ENCODE measurements at regions not wholly inside any gene's neighbourhood (a gene's known extent, or its start where the extent isn't known, plus 50 kb on each side); places are given as distances from the start of the nearest gene placed in this dataset.

GRCh38 chr4:115228851-115229250, 115.4 kb upstream of the NDST4 start:
- TF ChIP-seq POLR2AphosphoS5 (IDR thresholded peaks at IDR 0.05) (no peak), EP300 (IDR thresholded peaks at IDR 0.05; ENCODE audit: low read depth) (no peak), CTCF (IDR thresholded peaks at IDR 0.05) (no peak)
- Histone ChIP-seq H3K27ac (no peak overlapping the region), H3K4me3 (no peak overlapping the region), H3K9me3 (no peaks in the 10 kb centered on the region), H3K36me3 (no peaks in the 10 kb centered on the region), H3K4me1 (no peaks in the 10 kb centered on the region), H3K27me3 (no peaks in the 10 kb centered on the region)
- no peak for DNase-seq
- in situ Hi-C loops (cut with MboI; ENCODE audit: low pct_ligation_motif_present in 1 of 4, low pct_unique_long_range_greater_than_20kb in 1 of 4, low sequenced_read_pairs in 3 of 4), result no loop called here
- WGBS, 2 donors (ENCODE audit: low coverage in 1 of 2), result 85% methylated on average over 2 of the region's 2 CpGs
- intact Hi-C loops (cut with DNase I; ENCODE audit: low total_unique reads), result no loop called here

- no peak for TF ChIP-seq EP300 (IDR thresholded peaks at IDR 0.05; ENCODE audit: low read depth)
- TF ChIP-seq POLR2AphosphoS5 (IDR thresholded peaks at IDR 0.05), result no peak
- TF ChIP-seq POLR2A (IDR thresholded peaks at IDR 0.05), result no peak
- TF ChIP-seq CTCF (IDR thresholded peaks at IDR 0.05), result no peak
- H3K36me3 ChIP-seq, result no peaks in the 10 kb centered on the region
- intact Hi-C loops (cut with DNase I; ENCODE audit: low total_unique reads), result no loop called here
- H3K9me3 ChIP-seq, result no peaks in the 10 kb centered on the region
- 87 to 94% methylated on average over 4 of the region's 4 CpGs for WGBS, 2 donors (ENCODE audit: low coverage in 1 of 2)
- no peaks in the 10 kb centered on the region for H3K4me1 ChIP-seq
- DNase-seq, result no peak
- H3K27me3 ChIP-seq, result no peaks in the 10 kb centered on the region
- H3K27ac ChIP-seq, result no peak overlapping the region
- in situ Hi-C loops (cut with MboI; ENCODE audit: low pct_ligation_motif_present in 1 of 4, low pct_unique_long_range_greater_than_20kb in 1 of 4, low sequenced_read_pairs in 3 of 4), result no loop called here
- no peak overlapping the region for H3K4me3 ChIP-seq
Observed at GRCh38 chr4:115222061-115222460, 108.6 kb upstream of the NDST4 start.

- Histone ChIP-seq H3K4me1 (peaks cover 0 to 7% (median 1%) of the 10 kb centered on the region in 4 donors), H3K9me3 (no peaks in the 10 kb centered on the region), H3K36me3 (no peaks in the 10 kb centered on the region), H3K27ac (no peak overlapping the region), H3K4me3 (no peak overlapping the region), H3K27me3 (no peaks in the 10 kb centered on the region)
- in situ Hi-C loops (cut with MboI; ENCODE audit: low pct_ligation_motif_present in 1 of 4, low pct_unique_long_range_greater_than_20kb in 1 of 4, low sequenced_read_pairs in 3 of 4), result no loop called here
- no peak for DNase-seq
- intact Hi-C loops (cut with DNase I; ENCODE audit: low total_unique reads), result no loop called here
- 38 to 80% methylated on average over 1 of the region's 1 CpG for WGBS, 2 donors (ENCODE audit: low coverage in 1 of 2)
- no peak for TF ChIP-seq CTCF (IDR thresholded peaks at IDR 0.05)
- TF ChIP-seq POLR2A (IDR thresholded peaks at IDR 0.05), result no peak
- no peak for TF ChIP-seq POLR2AphosphoS5 (IDR thresholded peaks at IDR 0.05)
- TF ChIP-seq EP300 (IDR thresholded peaks at IDR 0.05; ENCODE audit: low read depth), result no peak
Observed at GRCh38 chr4:115219862-115220261, 106.4 kb upstream of the NDST4 start.

- Histone ChIP-seq H3K36me3 (no peaks in the 10 kb centered on the region), H3K27ac (no peak overlapping the region), H3K4me3 (no peak overlapping the region), H3K4me1 (peaks cover 0 to 7% (median 1%) of the 10 kb centered on the region in 4 donors), H3K9me3 (no peaks in the 10 kb centered on the region), H3K27me3 (no peaks in the 10 kb centered on the region)
- no peak for DNase-seq
- TF ChIP-seq POLR2AphosphoS5 (IDR thresholded peaks at IDR 0.05) (no peak), CTCF (IDR thresholded peaks at IDR 0.05) (no peak), POLR2A (IDR thresholded peaks at IDR 0.05) (no peak), EP300 (IDR thresholded peaks at IDR 0.05; ENCODE audit: low read depth) (no peak)
- intact Hi-C loops (cut with DNase I; ENCODE audit: low total_unique reads), result no loop called here
- in situ Hi-C loops (cut with MboI; ENCODE audit: low pct_ligation_motif_present in 1 of 4, low pct_unique_long_range_greater_than_20kb in 1 of 4, low sequenced_read_pairs in 3 of 4), result no loop called here
- whole genome bisulfite sequencing, 2 donors (ENCODE audit: low coverage in 1 of 2), result 42 to 53% methylated on average over 2 of the region's 2 CpGs
Observed at GRCh38 chr4:115219315-115219860, 106.0 kb upstream of the NDST4 start.

Measured in transverse colon (tissue), 4 donors.